GM23338 (cell line): ENCODE measurements at regions not wholly inside any gene's neighbourhood (a gene's known extent, or its start where the extent isn't known, plus 50 kb on each side); places are given as distances from the start of the nearest gene placed in this dataset.

Source experiments
- ATAC-seq: fragments of 200-7000 bp; cut with Tn5 transposase; 3 replicates; pipeline ENCODE4 v1.9.1; 2020
- DNase-seq: peaks from one replicate; pipeline ENCODE4 v3.0.0-alpha.2; 2015; ENCODE audit warnings: low spot score
- H2AFZ ChIP-seq: fragments of 200-600 bp; sonication (generic); 2 replicates; pipeline ENCODE4 v1.8.0; 2016; ENCODE audit warnings: antibody characterized with exemption, mild to moderate bottlenecking, moderate library complexity
- H3F3A ChIP-seq: fragments of 200-600 bp; sonication (generic); replicated peaks from 2 replicates; pipeline ENCODE4 v1.8.0; 2017; ENCODE audit warnings: antibody characterized with exemption, mixed run types, low read depth
- H3K27ac ChIP-seq: fragments of 200-600 bp; sonication (generic); 2 replicates; pipeline ENCODE4 v1.6.1; 2016; ENCODE audit warnings: low read depth
- H3K27me3 ChIP-seq: fragments of 200-600 bp; sonication (generic); 2 replicates; pipeline ENCODE4 v1.8.0; 2016; ENCODE audit warnings: mild to moderate bottlenecking, mixed run types, moderate library complexity; ENCODE audit not compliant: insufficient read depth
- H3K36me3 ChIP-seq: fragments of 200-600 bp; sonication (generic); 2 replicates; pipeline ENCODE4 v1.8.0; 2016; ENCODE audit warnings: mild to moderate bottlenecking; ENCODE audit not compliant: insufficient read depth
- H3K4me1 ChIP-seq: fragments of 200-600 bp; sonication (generic); 2 replicates; pipeline ENCODE4 v1.8.0; 2016; ENCODE audit warnings: mild to moderate bottlenecking, moderate library complexity; ENCODE audit not compliant: insufficient read depth
- H3K4me2 ChIP-seq: fragments of 200-600 bp; sonication (generic); 2 replicates; pipeline ENCODE4 v1.7.1; 2017; ENCODE audit warnings: mixed run types
- H3K4me3 ChIP-seq: fragments of 200-600 bp; sonication (generic); 2 replicates; pipeline ENCODE4 v1.6.1; 2016; ENCODE audit warnings: mixed run types
- H3K79me2 ChIP-seq: fragments of 200-600 bp; sonication (generic); replicated peaks from 2 replicates; pipeline ENCODE4 v1.8.0; 2017; ENCODE audit warnings: mild to moderate bottlenecking; ENCODE audit not compliant: insufficient read depth
- H3K9me2 ChIP-seq: fragments of 200-600 bp; sonication (generic); 2 replicates; pipeline ENCODE4 v1.8.0; 2017; ENCODE audit not compliant: insufficient read depth
- H4K20me1 ChIP-seq: fragments of 200-600 bp; sonication (generic); replicated peaks from 2 replicates; pipeline ENCODE4 v1.8.0; 2017; ENCODE audit warnings: mild to moderate bottlenecking; ENCODE audit not compliant: insufficient read depth
- H3K27ac Mint-ChIP-seq: 2 replicates; pipeline ENCODE4 v1.8.0; 2020; ENCODE audit warnings: inconsistent platforms, mild to moderate bottlenecking, moderate library complexity, mixed read lengths
- H3K27me3 Mint-ChIP-seq: 3 replicates; pipeline ENCODE4 v1.8.0; 2022; ENCODE audit warnings: low read depth, mild to moderate bottlenecking, moderate library complexity, mixed read lengths, inconsistent platforms; ENCODE audit not compliant: insufficient read depth, poor library complexity
- H3K36me3 Mint-ChIP-seq: 3 replicates; pipeline ENCODE4 v1.8.0; 2021; ENCODE audit warnings: low read depth, mild to moderate bottlenecking, inconsistent platforms, moderate library complexity, mixed read lengths
- H3K4me1 Mint-ChIP-seq: 3 replicates; pipeline ENCODE4 v1.8.0; 2020; ENCODE audit warnings: mild to moderate bottlenecking, inconsistent platforms, mixed read lengths
- H3K4me3 Mint-ChIP-seq: 3 replicates; pipeline ENCODE4 v1.8.0; 2021; ENCODE audit warnings: moderate library complexity, mild to moderate bottlenecking, inconsistent platforms, mixed read lengths
- H3K9me3 Mint-ChIP-seq: 3 replicates; pipeline ENCODE4 v1.8.0; 2020; ENCODE audit warnings: moderate library complexity, mild to moderate bottlenecking, inconsistent platforms, mixed read lengths
- JUNB ChIP-seq: IDR thresholded peaks from one replicate; pipeline ENCODE4 v1.6.1; 2016; ENCODE audit warnings: antibody characterized with exemption; ENCODE audit not compliant: unreplicated experiment
- STAT1 ChIP-seq: IDR thresholded peaks from one replicate; pipeline ENCODE4 v1.6.1; 2016; ENCODE audit warnings: antibody characterized with exemption; ENCODE audit not compliant: unreplicated experiment
- ZNF114 ChIP-seq: fragments of 250-450 bp; sonication (Bioruptor Pico); IDR thresholded peaks from 2 replicates; pipeline ENCODE4 v1.5.0; 2020; ENCODE audit warnings: mild to moderate bottlenecking, moderate library complexity
- TF ChIP-seq, protein P1 (sequence below): IDR thresholded peaks from one replicate; pipeline ENCODE4 v1.6.1; 2018; ENCODE audit warnings: antibody characterized with exemption; ENCODE audit not compliant: unreplicated experiment

DNA sequence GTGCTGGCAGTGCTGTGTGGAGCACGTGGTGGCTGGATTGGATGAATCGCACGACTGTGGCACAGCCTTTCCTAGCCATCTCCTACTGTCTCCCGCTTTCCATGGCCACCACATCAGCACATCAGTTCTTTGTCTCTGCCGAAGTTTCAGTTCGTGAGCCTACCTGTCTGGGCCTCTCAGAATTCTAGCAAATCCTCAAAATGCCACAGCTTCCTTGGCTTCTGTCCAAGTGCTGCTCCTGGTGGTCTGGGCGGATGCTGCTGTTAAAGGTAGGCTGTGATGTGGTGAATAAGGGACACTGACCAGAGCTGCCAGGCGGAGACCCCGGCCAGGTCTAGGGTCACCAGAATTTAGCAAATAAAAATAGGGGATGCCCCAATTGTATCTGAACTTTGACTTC lies 237.4 kb downstream of the LPIN1 start:
- Histone ChIP-seq H3K4me1 (peaks cover 4% of the 10 kb centered on the region; the same call in 1 of the 2 replicates), H3K27ac (no peak overlapping the region), H3K9me2 (peaks cover 7% of the 10 kb centered on the region), H3K79me2 (no peaks in the 10 kb centered on the region), H3F3A (no peaks in the 10 kb centered on the region), H2AFZ (no peak overlapping the region), H3K36me3 (no peaks in the 10 kb centered on the region), H4K20me1 (no peaks in the 10 kb centered on the region), H3K4me2 (no peak overlapping the region), H3K27me3 (no peaks in the 10 kb centered on the region), H3K4me3 (no peak overlapping the region)
- Mint-ChIP-seq H3K36me3 (no peaks in the 10 kb centered on the region), H3K9me3 (no peaks in the 10 kb centered on the region; the same call in 2 of the 3 replicates), H3K4me1 (peaks cover 18% of the 10 kb centered on the region), H3K4me3 (no peak overlapping the region), H3K27ac (no peak overlapping the region), H3K27me3 (peaks cover 4% of the 10 kb centered on the region)
- no peak for TF ChIP-seq JUNB
- no peak for TF ChIP-seq STAT1
- ATAC-seq (no peak), DNase-seq (no peak)

- Mint-ChIP-seq H3K4me3 (no peak overlapping the region), H3K27me3 (peaks cover 2% of the 10 kb centered on the region), H3K36me3 (no peaks in the 10 kb centered on the region), H3K4me1 (peaks cover 14% of the 10 kb centered on the region), H3K9me3 (no peaks in the 10 kb centered on the region; the same call in 2 of the 3 replicates), H3K27ac (no peak overlapping the region)
- Histone ChIP-seq H3K9me2 (peaks cover 13% of the 10 kb centered on the region), H3K36me3 (no peaks in the 10 kb centered on the region), H4K20me1 (no peaks in the 10 kb centered on the region), H3K4me2 (no peak overlapping the region), H3K4me3 (no peak overlapping the region), H3F3A (no peaks in the 10 kb centered on the region), H3K27me3 (no peaks in the 10 kb centered on the region), H3K4me1 (peaks cover 2% of the 10 kb centered on the region; the same call in 1 of the 2 replicates), H3K27ac (no peak overlapping the region), H2AFZ (no peak overlapping the region), H3K79me2 (no peaks in the 10 kb centered on the region)
- TF ChIP-seq, protein P1, sequence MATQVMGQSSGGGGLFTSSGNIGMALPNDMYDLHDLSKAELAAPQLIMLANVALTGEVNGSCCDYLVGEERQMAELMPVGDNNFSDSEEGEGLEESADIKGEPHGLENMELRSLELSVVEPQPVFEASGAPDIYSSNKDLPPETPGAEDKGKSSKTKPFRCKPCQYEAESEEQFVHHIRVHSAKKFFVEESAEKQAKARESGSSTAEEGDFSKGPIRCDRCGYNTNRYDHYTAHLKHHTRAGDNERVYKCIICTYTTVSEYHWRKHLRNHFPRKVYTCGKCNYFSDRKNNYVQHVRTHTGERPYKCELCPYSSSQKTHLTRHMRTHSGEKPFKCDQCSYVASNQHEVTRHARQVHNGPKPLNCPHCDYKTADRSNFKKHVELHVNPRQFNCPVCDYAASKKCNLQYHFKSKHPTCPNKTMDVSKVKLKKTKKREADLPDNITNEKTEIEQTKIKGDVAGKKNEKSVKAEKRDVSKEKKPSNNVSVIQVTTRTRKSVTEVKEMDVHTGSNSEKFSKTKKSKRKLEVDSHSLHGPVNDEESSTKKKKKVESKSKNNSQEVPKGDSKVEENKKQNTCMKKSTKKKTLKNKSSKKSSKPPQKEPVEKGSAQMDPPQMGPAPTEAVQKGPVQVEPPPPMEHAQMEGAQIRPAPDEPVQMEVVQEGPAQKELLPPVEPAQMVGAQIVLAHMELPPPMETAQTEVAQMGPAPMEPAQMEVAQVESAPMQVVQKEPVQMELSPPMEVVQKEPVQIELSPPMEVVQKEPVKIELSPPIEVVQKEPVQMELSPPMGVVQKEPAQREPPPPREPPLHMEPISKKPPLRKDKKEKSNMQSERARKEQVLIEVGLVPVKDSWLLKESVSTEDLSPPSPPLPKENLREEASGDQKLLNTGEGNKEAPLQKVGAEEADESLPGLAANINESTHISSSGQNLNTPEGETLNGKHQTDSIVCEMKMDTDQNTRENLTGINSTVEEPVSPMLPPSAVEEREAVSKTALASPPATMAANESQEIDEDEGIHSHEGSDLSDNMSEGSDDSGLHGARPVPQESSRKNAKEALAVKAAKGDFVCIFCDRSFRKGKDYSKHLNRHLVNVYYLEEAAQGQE: no peak
- no peak for DNase-seq
- ATAC-seq: no peak
These were observed 238.1 kb downstream of the LPIN1 start for GRCh38 chr2:11984316-11985158.

DNA sequence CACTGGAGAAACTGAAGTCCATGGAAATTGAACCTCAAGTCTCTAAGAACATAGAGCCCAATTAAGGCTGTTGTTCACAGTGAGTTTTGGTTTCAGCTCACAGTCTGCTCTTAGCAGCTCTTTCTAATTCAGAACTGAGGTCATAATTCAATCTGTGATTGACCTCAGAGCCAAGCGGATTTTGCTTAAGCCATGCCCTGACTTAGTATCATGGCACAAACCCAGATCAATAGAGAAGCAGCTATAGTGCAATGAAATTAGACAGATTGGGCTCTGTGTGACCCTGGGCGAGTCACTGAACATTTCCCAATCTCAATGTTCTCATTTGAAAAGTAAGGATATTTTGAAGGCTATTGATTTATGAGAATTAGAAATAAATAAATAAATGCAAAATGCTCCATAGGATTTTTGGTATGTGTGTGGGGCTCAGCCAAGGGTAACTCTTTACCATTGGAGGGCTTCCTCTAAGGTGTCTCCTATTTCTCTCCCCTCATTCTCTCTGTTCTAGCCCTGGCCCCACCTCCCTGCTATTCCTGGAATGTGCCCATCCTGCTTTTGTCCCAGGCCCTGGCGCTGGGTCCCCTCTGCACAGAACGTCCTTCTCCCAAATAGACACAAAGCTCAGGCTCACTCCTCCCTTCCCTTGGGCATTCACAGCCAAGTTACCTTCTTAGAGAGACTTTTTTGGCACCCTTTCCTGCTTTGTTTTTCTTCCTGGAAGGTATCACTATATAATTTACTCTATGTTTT lies 239.6 kb downstream of the LPIN1 start:
- peak overlapping the region; percentile 74; the same call in 1 of the 2 replicates for H2AFZ ChIP-seq
- no peak overlapping the region for H3K4me2 ChIP-seq
- no peaks in the 10 kb centered on the region for H4K20me1 ChIP-seq
- Mint-ChIP-seq H3K9me3 (no peaks in the 10 kb centered on the region; the same call in 2 of the 3 replicates), H3K4me1 (peaks cover 12% of the 10 kb centered on the region; the same call in 2 of the 3 replicates), H3K4me3 (no peak overlapping the region), H3K27me3 (no peaks in the 10 kb centered on the region), H3K36me3 (no peaks in the 10 kb centered on the region), H3K27ac (no peak overlapping the region)
- H3K4me3 ChIP-seq: no peak overlapping the region
- H3K79me2 ChIP-seq: no peaks in the 10 kb centered on the region
- no peaks in the 10 kb centered on the region for H3F3A ChIP-seq
- H3K9me2 ChIP-seq: peaks cover 15% of the 10 kb centered on the region
- DNase-seq (peak; percentile 18), ATAC-seq (no peak; the same call in 2 of the 3 replicates)
- H3K27ac ChIP-seq: no peak overlapping the region
- no peaks in the 10 kb centered on the region for H3K4me1 ChIP-seq
- no peaks in the 10 kb centered on the region for H3K27me3 ChIP-seq
- no peaks in the 10 kb centered on the region for H3K36me3 ChIP-seq
- TF ChIP-seq ZNF114 (CRISPR knock-in tag): no peak
